Right cardiac atrium (tissue), 5 donors: ENCODE measurements at regions not wholly inside any gene's neighbourhood (a gene's known extent, or its start where the extent isn't known, plus 50 kb on each side); places are given as distances from the start of the nearest gene placed in this dataset.
"Not testable (repeated sequence)": the region's sequence is repeated elsewhere in the genome, so short reads cannot be mapped to it uniquely, and the experiment has no call there.

ENCODE experiments used
- ATAC-seq, 2 donors: fragments of 200-7000 bp; cut with Tn5 transposase; one replicate each; pipeline versions ENCODE4 v1.8.0 to v1.9.1; 2020; ENCODE audit warnings: moderate library complexity in 2 of 2, mild to moderate bottlenecking in 1 of 2
- DNase-seq, 3 donors: peaks; one replicate each; pipeline ENCODE4 v3.0.0-alpha.2; 2020
- H3K27ac ChIP-seq: one replicate; pipeline ENCODE4 v1.5.1; 2013; ENCODE audit warnings: mild to moderate bottlenecking, low read length, control low read depth, moderate library complexity
- H3K27me3 ChIP-seq: one replicate; pipeline ENCODE4 v1.6.1; 2013; ENCODE audit not compliant: control insufficient read depth, insufficient read depth
- H3K4me1 ChIP-seq: one replicate; pipeline ENCODE4 v1.6.1; 2013; ENCODE audit warnings: low read length; ENCODE audit not compliant: control insufficient read depth, insufficient read depth
- H3K4me3 ChIP-seq: one replicate; pipeline ENCODE4 v1.5.1; 2013; ENCODE audit warnings: low read length, control low read depth
- H3K9me3 ChIP-seq: one replicate; pipeline ENCODE4 v1.6.1; 2013; ENCODE audit warnings: low read length; ENCODE audit not compliant: control insufficient read depth
- WGBS: extraction: QIAGEN DNeasy Blood & Tissue Kit; methylation state at CpG from one replicate; pipeline ENCODE4 v1.1.7; 2013; 5-methylcytosine and 5-hydroxymethylcytosine counted together
- intact Hi-C, 4 donors: fragments of 100-400 bp; cut with DNase I; formaldehyde crosslinking; loops; one replicate each; pipeline versions ENCODE4 v1.11.0 to v1.14.0; 2022 to 2023
- donor health status: healthy with polysubstance abuse.
- donor health status: DM: no; HTN: yes; CAD: no.
- donor health status: DM: no; HTN: no; CAD: no.
- donor health status: DM: no; HTN: yes; CAD: no; lungs with severe emphysema.
- donor health status: DM: yes; HTN: yes; CAD: no.

- Histone ChIP-seq H3K4me3 (no peak overlapping the region), H3K4me1 (no peaks in the 10 kb centered on the region), H3K27ac (no peak overlapping the region), H3K27me3 (no peaks in the 10 kb centered on the region), H3K9me3 (no peaks in the 10 kb centered on the region)
- ATAC-seq (no peak), DNase-seq (no peak)
- intact Hi-C loops, result no loop called here
Measured at GRCh38 chr13:104530741-104531140, 1464.5 kb upstream of the SLC10A2 start.

DNA sequence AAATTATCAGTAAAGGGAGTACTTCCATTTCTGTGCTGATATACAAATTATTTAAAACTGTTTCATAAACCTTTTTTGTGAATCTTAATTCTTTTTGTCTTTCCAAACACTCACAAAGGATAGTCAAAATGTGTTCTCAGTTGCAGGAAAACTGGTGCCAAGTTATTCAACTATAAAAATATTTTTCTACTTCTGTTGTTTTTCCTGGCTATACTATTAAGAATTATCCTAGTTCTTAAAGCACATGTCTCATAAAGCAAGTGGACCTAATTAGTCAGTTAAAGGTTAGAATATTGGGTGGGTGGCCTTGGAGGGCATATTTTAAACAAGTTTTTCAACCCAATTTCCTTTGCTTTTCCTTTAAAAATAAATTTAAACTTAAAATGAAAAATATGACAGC is 1460.3 kb upstream of the SLC10A2 start:
- no peak for ATAC-seq
- Histone ChIP-seq H3K27ac (no peak overlapping the region), H3K27me3 (no peaks in the 10 kb centered on the region), H3K9me3 (no peaks in the 10 kb centered on the region), H3K4me1 (no peaks in the 10 kb centered on the region), H3K4me3 (no peak overlapping the region)
- intact Hi-C loops, result no loop called here
- no peak for DNase-seq

GRCh38 chr13:104525467-104525866 is 1459.2 kb upstream of the SLC10A2 start:
- Histone ChIP-seq H3K27me3 (no peaks in the 10 kb centered on the region), H3K4me3 (no peak overlapping the region), H3K9me3 (no peaks in the 10 kb centered on the region), H3K4me1 (no peaks in the 10 kb centered on the region), H3K27ac (no peak overlapping the region)
- 92% methylated on average over 5 of the region's 5 CpGs for WGBS
- DNase-seq (peak in 1 of 3 donors; percentile 26), ATAC-seq (no peak)
- intact Hi-C loops, result no loop called here

DNA sequence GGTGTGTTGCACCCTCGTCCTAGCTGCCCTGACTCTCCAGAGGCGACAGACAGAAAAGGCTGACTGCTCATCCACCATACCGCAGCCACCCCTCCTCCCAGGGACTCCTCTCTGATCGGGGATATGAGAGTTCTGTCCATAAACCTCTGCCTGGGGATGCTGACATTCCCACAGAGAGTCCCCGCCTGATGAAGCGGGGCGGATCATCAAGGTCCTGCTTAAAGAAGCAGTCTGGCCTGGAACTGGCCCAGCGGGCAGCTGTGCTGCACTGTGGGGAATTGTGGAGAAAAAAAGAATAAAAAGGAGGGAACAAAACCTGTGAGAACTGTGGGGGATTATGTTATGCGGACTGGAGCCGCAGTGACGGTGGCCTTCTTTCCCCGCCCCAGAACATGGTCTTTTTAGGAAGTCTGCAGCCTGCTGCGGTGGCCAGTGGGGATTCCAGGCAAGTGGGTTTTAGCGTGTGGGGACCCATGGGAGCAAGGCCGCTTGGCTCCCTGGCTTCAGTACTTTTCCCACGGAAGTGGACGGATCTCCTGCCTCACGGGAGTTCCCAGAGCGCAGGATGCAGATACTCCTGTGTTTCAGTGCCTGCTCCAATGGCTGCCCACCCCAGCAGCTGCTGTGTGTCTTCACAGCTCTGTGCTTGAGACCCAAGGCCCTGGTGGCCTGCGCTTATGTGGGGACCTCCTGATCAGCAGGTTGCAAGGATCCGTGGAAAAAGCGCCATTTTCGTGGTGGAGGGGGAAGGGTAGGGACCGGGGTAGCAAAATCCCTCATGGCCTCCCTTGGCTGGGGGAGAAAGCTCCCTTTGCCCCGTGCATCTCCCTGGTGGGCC is 1456.2 kb upstream of the SLC10A2 start:
- H3K4me1 ChIP-seq, result no peaks in the 10 kb centered on the region
- no peak overlapping the region for H3K4me3 ChIP-seq
- no peaks in the 10 kb centered on the region for H3K9me3 ChIP-seq
- intact Hi-C loops, result no loop called here
- ATAC-seq (no peak), DNase-seq (peak in 1 of 3 donors; percentile 46)
- H3K27me3 ChIP-seq, result no peaks in the 10 kb centered on the region
- no peak overlapping the region for H3K27ac ChIP-seq
- WGBS, result 93% methylated on average over 25 of the region's 25 CpGs

DNA sequence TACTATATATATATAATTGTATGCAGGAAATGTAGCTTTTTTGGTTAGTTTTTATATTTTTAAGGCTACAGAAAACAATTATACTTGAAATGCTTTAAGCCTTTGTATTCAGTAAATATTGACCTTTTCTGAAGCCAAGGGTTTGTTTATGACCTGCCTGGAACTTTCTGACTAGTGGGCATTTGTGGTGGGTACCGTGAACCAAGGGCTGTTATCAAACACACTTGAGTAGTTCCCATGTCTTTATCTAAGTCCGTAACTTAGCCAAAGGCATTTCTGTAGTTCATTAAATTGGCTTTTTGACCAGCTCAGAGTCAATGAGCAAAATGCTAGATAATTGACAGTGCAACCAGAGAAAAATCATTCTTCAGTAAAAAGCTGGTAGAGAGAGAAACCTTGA is 1444.2 kb upstream of the SLC10A2 start:
- no peak for DNase-seq
- Histone ChIP-seq H3K4me1 (no peaks in the 10 kb centered on the region), H3K4me3 (no peak overlapping the region), H3K27ac (no peak overlapping the region), H3K27me3 (no peaks in the 10 kb centered on the region), H3K9me3 (no peaks in the 10 kb centered on the region)
- ATAC-seq, result no peak
- intact Hi-C loops, result no loop called here
- WGBS, result 68% methylated on average over 2 of the region's 2 CpGs

GRCh38 chr13:104493502-104493901 is 1427.3 kb upstream of the SLC10A2 start:
- ATAC-seq, intact Hi-C loops, H3K27me3 ChIP-seq, DNase-seq, H3K4me1 ChIP-seq, H3K27ac ChIP-seq, H3K9me3 ChIP-seq, H3K4me3 ChIP-seq: not testable (repeated sequence)
- WGBS, result 78% methylated on average over 1 of the region's 1 CpG

- WGBS, result 75% methylated on average over 5 of the region's 5 CpGs
- no peaks in the 10 kb centered on the region for H3K27me3 ChIP-seq
- intact Hi-C loops, result no loop called here
- H3K9me3 ChIP-seq, result no peaks in the 10 kb centered on the region
- H3K4me3 ChIP-seq, result no peak overlapping the region
- no peak overlapping the region for H3K27ac ChIP-seq
- ATAC-seq (no peak), DNase-seq (no peak)
- H3K4me1 ChIP-seq, result no peaks in the 10 kb centered on the region
Measured at GRCh38 chr13:104491916-104492315, 1425.7 kb upstream of the SLC10A2 start.

DNA sequence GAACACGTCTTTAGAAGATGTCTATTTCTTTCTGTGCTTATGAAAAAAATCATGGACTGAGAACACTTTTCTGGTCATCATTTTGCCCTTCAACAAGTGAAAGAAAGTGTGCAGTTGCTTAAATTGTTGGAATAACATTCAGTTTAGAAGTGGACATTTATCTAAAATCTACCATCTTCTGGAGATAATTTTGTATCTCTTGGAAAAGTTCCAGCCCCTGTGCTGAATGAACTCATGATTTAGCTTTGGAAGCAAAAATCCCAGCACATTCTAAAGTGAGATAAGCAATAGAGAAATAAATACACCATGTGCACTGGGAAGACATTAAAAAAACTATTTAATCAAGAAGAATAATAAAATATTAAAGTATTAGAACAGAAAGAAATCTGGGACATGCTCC is 1420.8 kb upstream of the SLC10A2 start:
- Histone ChIP-seq H3K4me3 (no peak overlapping the region), H3K9me3 (no peaks in the 10 kb centered on the region), H3K27me3 (no peaks in the 10 kb centered on the region), H3K4me1 (no peaks in the 10 kb centered on the region), H3K27ac (no peak overlapping the region)
- ATAC-seq (no peak), DNase-seq (no peak)
- intact Hi-C loops, result no loop called here
- 17% methylated on average over 1 of the region's 1 CpG for WGBS

DNA sequence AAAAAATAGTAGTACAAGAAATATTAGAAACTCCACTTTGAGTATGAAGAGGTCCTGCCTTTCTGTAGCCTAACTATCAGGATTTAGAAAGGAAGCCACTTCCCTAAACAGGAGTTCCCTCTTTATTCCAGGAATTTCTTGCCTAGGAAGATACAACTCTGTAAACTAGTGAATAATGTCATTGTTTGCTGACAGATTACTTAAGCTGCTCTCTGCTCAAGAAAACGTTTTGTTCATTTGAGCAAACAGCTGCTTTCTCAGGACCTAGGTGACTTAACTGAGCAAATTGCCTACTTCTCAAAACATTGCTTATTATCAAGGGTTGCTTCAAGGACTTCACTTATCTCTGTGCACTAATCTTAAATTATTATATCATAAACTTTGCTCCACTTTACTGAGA is 1419.4 kb upstream of the SLC10A2 start:
- Histone ChIP-seq H3K4me3 (no peak overlapping the region), H3K27me3 (no peaks in the 10 kb centered on the region), H3K9me3 (no peaks in the 10 kb centered on the region), H3K27ac (no peak overlapping the region), H3K4me1 (no peaks in the 10 kb centered on the region)
- intact Hi-C loops, result no loop called here
- 8% methylated on average over 1 of the region's 1 CpG for WGBS
- ATAC-seq, result no peak
- DNase-seq, result no peak

DNA sequence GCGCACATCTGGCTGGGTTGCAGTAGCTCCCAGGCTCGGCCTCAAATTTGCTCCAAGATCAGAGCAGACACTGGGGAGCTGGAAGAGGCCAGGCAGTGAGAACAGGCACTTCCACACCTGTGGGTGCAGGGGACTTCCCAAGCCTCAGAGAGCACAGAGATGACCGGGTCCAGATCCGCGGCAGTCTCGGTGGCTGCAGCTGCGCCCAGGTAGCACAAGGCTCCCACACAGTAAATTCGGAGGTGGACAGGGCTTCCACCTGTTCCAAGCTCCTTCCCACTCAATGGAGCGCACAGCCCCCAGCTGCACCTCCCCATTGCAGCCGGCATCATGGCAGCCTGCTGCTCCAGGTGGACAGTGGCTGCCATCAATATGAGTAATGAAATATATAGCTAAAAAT is 1417.4 kb upstream of the SLC10A2 start:
- no peaks in the 10 kb centered on the region for H3K9me3 ChIP-seq
- H3K27me3 ChIP-seq, result no peaks in the 10 kb centered on the region
- H3K27ac ChIP-seq, result no peak overlapping the region
- ATAC-seq (no peak), DNase-seq (no peak)
- intact Hi-C loops, result no loop called here
- no peaks in the 10 kb centered on the region for H3K4me1 ChIP-seq
- 96% methylated on average over 10 of the region's 10 CpGs for WGBS
- H3K4me3 ChIP-seq, result no peak overlapping the region

DNA sequence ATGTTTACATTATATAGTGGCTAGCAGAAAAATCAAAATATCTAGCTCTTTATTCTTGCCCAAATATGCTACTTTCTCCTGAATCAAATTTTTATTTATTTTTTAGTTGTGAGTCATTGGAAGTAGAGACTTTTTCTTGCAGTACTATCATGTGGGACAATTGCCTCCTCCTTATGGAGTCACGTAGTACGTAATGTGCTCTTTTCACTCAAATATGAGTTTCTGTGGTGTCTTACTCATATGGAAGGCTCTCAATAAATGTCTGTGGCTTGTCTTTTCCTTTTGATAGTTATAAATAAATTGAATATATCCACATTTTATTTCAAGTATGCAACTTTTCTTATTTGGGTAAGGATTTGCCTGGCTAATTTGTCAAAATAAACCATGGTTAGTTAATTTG is 1411.0 kb upstream of the SLC10A2 start:
- 94% methylated on average over 2 of the region's 2 CpGs for WGBS
- Histone ChIP-seq H3K4me3 (no peak overlapping the region), H3K27me3 (no peaks in the 10 kb centered on the region), H3K9me3 (no peaks in the 10 kb centered on the region), H3K4me1 (no peaks in the 10 kb centered on the region), H3K27ac (no peak overlapping the region)
- ATAC-seq (no peak), DNase-seq (no peak)
- intact Hi-C loops, result no loop called here

- H3K27ac ChIP-seq, result no peak overlapping the region
- H3K4me3 ChIP-seq, result no peak overlapping the region
- H3K27me3 ChIP-seq, result no peaks in the 10 kb centered on the region
- DNase-seq (no peak), ATAC-seq (no peak)
- H3K9me3 ChIP-seq, result no peaks in the 10 kb centered on the region
- no peaks in the 10 kb centered on the region for H3K4me1 ChIP-seq
- intact Hi-C loops, result no loop called here
Measured at GRCh38 chr13:104473936-104474335, 1407.7 kb upstream of the SLC10A2 start.
